Nephron (organoid): ENCODE measurements at regions not wholly inside any gene's neighbourhood (a gene's known extent, or its start where the extent isn't known, plus 50 kb on each side); places are given as distances from the start of the nearest gene placed in this dataset.

Experiments used
- H3K27ac Mint-ChIP-seq, 3 experiments: 2 replicates each; pipeline ENCODE4 v1.8.0; 2020; ENCODE audit warnings: mixed read lengths in 3 of 3, mild to moderate bottlenecking in 2 of 3, moderate library complexity in 1 of 3
- H3K27me3 Mint-ChIP-seq: 2 replicates; pipeline ENCODE4 v1.8.0; 2021; ENCODE audit warnings: low read depth, mild to moderate bottlenecking, moderate library complexity, mixed read lengths
- H3K36me3 Mint-ChIP-seq: 2 replicates; pipeline ENCODE4 v1.8.0; 2020; ENCODE audit warnings: low read depth, mixed read lengths
- H3K4me1 Mint-ChIP-seq: 2 replicates; pipeline ENCODE4 v1.8.0; 2020; ENCODE audit warnings: mixed read lengths
- H3K4me3 Mint-ChIP-seq, 3 experiments: 2 replicates each; pipeline ENCODE4 v1.8.0; 2020; ENCODE audit warnings: mild to moderate bottlenecking in 3 of 3, mixed read lengths in 3 of 3, moderate library complexity in 2 of 3
- H3K9me3 Mint-ChIP-seq: 2 replicates; pipeline ENCODE4 v1.8.0; 2020; ENCODE audit warnings: mixed read lengths
- CTCF ChIP-seq, 3 experiments: fragments of 200-600 bp; sonication (generic); IDR thresholded peaks; one replicate each; pipeline ENCODE4 v1.5.0; 2021; ENCODE audit warnings: antibody characterized with exemption in 3 of 3; ENCODE audit not compliant: unreplicated experiment in 3 of 3

DNA sequence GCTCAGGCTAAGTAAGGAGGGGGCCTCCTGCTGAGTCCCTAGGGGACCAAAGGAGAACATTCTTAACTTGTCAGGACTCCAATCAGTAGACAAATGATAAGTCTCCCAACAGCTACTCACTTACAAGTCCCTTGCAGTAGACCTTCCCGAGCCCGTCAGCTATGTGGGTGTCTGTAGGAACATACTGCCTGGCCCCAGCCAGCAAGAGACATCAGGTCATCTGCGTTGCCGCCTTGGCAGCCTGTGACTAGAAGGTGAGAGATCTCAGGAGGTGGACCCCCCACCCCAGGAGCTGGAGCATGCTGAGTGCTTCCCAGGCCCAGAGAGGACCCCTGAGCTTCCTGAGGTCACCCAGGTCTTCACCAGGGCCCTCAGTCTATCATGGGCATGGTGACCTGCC lies 250.5 kb downstream of the C1orf94 start:
- Mint-ChIP-seq H3K27ac (no peak overlapping the region), H3K36me3 (no peaks in the 10 kb centered on the region), H3K4me3 (no peak overlapping the region), H3K27me3 (peaks cover 19% of the 10 kb centered on the region), H3K4me1 (peaks cover 8% of the 10 kb centered on the region), H3K9me3 (no peaks in the 10 kb centered on the region)
- no peak for TF ChIP-seq CTCF (IDR thresholded peaks at IDR 0.05; ENCODE audit: unreplicated experiment in 3 of 3)

- TF ChIP-seq CTCF (IDR thresholded peaks at IDR 0.05; ENCODE audit: unreplicated experiment in 3 of 3): no peak
- Mint-ChIP-seq H3K27me3 (peaks cover 19% of the 10 kb centered on the region), H3K4me1 (no peaks in the 10 kb centered on the region), H3K4me3 (no peak overlapping the region), H3K9me3 (no peaks in the 10 kb centered on the region), H3K36me3 (no peaks in the 10 kb centered on the region), H3K27ac (no peak overlapping the region)
Observed at GRCh38 chr1:34433099-34433498, 256.4 kb downstream of the C1orf94 start.

DNA sequence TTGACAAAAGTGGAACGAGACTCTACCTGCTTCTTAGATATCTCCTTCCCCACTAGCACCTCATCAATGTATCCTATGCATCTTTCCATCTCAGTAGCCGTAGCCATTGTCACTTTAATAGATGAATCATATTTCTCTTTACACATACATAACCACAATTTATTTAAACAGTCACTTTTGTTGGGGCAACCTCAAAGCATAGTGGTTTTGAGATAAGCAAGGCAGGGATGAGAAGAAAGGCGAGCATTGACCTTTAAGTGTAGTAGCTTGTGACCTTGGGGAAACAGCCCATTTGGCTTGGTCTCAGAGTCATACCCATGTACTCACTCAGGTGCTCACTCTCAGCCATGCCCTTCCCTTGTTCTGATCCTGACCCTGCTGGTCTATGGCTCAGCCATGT lies 260.1 kb downstream of the C1orf94 start:
- H3K4me1 Mint-ChIP-seq: peaks cover 2% of the 10 kb centered on the region
- no peak overlapping the region for H3K4me3 Mint-ChIP-seq
- no peak for TF ChIP-seq CTCF (IDR thresholded peaks at IDR 0.05; ENCODE audit: unreplicated experiment in 3 of 3)
- H3K27ac Mint-ChIP-seq: no peak overlapping the region
- peaks cover 36% of the 10 kb centered on the region for H3K27me3 Mint-ChIP-seq
- no peaks in the 10 kb centered on the region for H3K36me3 Mint-ChIP-seq
- H3K9me3 Mint-ChIP-seq: peaks cover 11% of the 10 kb centered on the region

DNA sequence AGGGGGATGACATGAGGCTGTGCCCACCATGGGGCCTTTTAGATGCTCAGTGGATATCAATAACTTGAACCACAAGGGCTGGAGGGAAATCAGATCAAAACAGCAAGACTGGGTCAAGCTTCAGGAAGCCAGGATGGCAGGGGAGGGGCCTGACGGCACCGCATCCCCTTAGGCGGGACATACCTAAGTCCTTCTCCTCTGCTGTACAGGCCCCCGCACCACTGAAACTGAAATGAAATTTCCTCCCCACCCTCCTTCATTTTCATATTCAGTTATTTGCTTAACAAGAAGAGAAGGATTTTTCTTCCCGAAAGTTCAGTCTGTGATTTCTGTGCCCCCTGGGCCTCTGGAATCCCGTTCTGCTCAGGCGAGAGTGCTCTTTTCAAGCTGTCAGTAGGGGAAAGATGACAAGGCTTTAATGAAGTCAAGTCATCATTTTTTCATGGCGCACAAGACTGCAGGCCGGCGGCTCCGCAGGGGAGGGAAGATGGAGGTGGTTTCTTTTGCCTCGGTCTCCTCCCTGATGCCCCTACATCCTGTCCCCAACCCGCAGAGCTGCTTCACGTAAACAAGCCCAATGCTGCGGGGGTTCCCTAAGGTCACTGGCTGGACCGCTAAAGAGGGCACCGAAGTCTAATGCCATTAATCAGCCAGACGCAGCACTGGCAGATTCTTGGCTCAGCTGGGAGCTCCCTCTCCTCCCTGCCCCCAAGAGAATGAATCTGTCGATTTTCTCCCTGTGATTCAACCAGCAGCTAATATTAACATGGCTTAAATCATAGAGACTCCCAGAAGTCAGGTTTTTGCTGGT lies 264.8 kb downstream of the C1orf94 start:
- peaks cover 43% of the 10 kb centered on the region for H3K27me3 Mint-ChIP-seq
- H3K4me1 Mint-ChIP-seq: peaks cover 12% of the 10 kb centered on the region
- no peak for TF ChIP-seq CTCF (IDR thresholded peaks at IDR 0.05; ENCODE audit: unreplicated experiment in 3 of 3)
- H3K9me3 Mint-ChIP-seq: peaks cover 11% of the 10 kb centered on the region
- H3K27ac Mint-ChIP-seq: peak overlapping the region in 2 of 3 experiments; percentile 32 to 60
- H3K4me3 Mint-ChIP-seq: no peak overlapping the region
- H3K36me3 Mint-ChIP-seq: no peaks in the 10 kb centered on the region

DNA sequence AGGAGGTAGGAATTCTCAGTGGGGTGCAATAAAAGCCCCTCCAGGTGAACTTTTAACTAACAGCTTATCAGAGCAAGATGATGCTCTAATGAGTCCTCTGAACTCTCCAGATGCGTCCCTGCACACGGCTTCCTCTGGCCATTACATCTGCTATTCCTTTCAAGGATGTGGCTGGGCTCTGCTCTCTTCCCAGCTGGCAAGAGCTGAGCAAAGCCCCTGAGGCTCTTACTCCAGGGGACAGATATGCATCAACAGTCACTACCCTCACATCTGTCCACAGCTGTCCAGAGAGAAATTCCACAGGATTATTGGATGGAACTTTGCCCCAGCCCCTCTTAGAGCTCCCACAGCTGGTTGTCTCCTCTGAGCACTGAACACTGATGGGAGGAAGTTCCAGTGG lies 267.8 kb downstream of the C1orf94 start:
- Mint-ChIP-seq H3K9me3 (peaks cover 4% of the 10 kb centered on the region), H3K27ac (no peak overlapping the region), H3K4me1 (peaks cover 12% of the 10 kb centered on the region), H3K36me3 (no peaks in the 10 kb centered on the region), H3K27me3 (peaks cover 59% of the 10 kb centered on the region), H3K4me3 (no peak overlapping the region)
- TF ChIP-seq CTCF (IDR thresholded peaks at IDR 0.05; ENCODE audit: unreplicated experiment in 3 of 3): no peak

- no peaks in the 10 kb centered on the region for H3K4me1 Mint-ChIP-seq
- peaks cover 40% of the 10 kb centered on the region for H3K27me3 Mint-ChIP-seq
- no peak overlapping the region for H3K27ac Mint-ChIP-seq
- no peaks in the 10 kb centered on the region for H3K9me3 Mint-ChIP-seq
- no peaks in the 10 kb centered on the region for H3K36me3 Mint-ChIP-seq
- no peak for TF ChIP-seq CTCF (IDR thresholded peaks at IDR 0.05; ENCODE audit: unreplicated experiment in 3 of 3)
- no peak overlapping the region for H3K4me3 Mint-ChIP-seq
Observed at GRCh38 chr1:34450325-34450724, 273.6 kb downstream of the C1orf94 start.
